A673 (cell line): ENCODE measurements at regions not wholly inside any gene's neighbourhood (a gene's known extent, or its start where the extent isn't known, plus 50 kb on each side); places are given as distances from the start of the nearest gene placed in this dataset.

Experiments
- EZH2 ChIP-seq: fragments of 200-600 bp; sonication (generic); IDR thresholded peaks from 2 replicates; pipeline ENCODE4 v1.6.1; 2017; ENCODE audit warnings: borderline replicate concordance, low read depth, mild to moderate bottlenecking, mixed read lengths, antibody characterized with exemption, low read length; ENCODE audit not compliant: poor library complexity, severe bottlenecking
- TF ChIP-seq, protein P1 (sequence below): fragments of 300-800, 200-600 bp; sonication (generic); conservative IDR thresholded peaks from 2 replicates; pipeline ENCODE4 v1.5.1; 2017; ENCODE audit warnings: low read depth, mild to moderate bottlenecking, antibody characterized with exemption, low read length, moderate library complexity, mixed read lengths

DNA sequence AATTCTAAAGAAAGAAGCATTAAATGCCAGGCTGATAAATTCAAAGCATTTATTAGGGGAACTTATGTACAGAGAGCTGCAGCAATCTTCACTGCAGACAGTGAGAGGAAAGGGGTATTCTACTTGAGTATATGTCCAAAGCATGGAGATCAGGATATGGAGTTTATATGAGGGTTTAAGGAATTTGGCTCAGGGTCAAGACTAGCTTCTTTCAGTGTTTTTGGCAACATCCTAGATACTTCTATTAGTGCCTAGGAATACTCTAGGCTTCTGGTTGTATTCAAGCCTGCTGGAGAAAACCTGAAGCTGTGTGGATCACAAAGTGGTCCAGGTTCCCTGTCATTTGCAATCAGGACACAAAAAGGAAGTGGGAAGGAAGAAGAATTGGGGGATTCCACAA lies 194.6 kb downstream of the CETN3 start:
- TF ChIP-seq, protein P1, sequence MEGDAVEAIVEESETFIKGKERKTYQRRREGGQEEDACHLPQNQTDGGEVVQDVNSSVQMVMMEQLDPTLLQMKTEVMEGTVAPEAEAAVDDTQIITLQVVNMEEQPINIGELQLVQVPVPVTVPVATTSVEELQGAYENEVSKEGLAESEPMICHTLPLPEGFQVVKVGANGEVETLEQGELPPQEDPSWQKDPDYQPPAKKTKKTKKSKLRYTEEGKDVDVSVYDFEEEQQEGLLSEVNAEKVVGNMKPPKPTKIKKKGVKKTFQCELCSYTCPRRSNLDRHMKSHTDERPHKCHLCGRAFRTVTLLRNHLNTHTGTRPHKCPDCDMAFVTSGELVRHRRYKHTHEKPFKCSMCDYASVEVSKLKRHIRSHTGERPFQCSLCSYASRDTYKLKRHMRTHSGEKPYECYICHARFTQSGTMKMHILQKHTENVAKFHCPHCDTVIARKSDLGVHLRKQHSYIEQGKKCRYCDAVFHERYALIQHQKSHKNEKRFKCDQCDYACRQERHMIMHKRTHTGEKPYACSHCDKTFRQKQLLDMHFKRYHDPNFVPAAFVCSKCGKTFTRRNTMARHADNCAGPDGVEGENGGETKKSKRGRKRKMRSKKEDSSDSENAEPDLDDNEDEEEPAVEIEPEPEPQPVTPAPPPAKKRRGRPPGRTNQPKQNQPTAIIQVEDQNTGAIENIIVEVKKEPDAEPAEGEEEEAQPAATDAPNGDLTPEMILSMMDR = no peak
- TF ChIP-seq EZH2 = no peak
